DMS79 treated with DMSO at 0.1 percent for 48 hours (cell line): ENCODE measurements at regions not wholly inside any gene's neighbourhood (a gene's known extent, or its start where the extent isn't known, plus 50 kb on each side); places are given as distances from the start of the nearest gene placed in this dataset.
"Not testable (repeated sequence)": the region's sequence is repeated elsewhere in the genome, so short reads cannot be mapped to it uniquely, and the experiment has no call there.

Experiments used
- DNase-seq: peaks from one replicate; lab custom pipeline; 2025; lab: John Stamatoyannopoulos, UW

DNA sequence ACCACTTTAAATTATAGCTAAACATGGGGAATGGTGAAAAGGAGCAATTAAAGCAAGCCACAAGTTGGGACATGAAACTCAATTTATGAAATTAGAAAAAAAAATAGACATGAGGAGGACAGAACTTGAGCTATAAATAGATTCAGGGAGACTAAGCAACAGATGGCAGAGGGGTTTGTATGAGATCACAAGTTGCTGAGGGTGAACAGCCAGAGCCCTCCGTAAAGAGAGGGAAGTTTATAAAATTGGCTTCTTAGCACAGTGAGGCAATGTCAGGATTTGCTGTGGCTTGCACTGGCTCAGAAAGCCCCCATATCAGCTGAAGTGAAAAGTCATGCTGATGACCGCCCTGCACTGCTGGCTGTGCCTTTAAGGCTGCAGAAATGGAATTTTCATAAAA, 443.4 kb upstream of the CD180 start:
- DNase-seq: no peak

DNA sequence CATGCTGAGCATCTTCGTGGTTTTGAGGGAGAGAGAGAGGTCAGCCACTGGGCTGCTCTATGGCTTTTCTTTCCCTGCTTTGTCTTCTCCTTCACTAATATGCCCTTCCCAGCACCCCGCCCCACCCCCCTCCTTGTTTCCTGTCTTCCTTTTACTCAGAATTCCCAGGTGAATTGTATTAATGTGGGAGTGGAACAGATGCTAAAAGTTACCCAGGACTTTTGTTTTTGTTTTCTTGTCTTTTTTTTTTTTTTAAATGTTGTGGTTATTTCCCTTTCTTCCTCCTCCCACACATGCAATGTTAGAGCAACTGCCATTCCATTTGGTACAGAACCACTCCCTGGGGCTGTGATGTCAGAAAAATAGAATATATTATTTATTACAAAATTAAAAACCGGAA, 442.7 kb upstream of the CD180 start:
- no peak for DNase-seq

DNA sequence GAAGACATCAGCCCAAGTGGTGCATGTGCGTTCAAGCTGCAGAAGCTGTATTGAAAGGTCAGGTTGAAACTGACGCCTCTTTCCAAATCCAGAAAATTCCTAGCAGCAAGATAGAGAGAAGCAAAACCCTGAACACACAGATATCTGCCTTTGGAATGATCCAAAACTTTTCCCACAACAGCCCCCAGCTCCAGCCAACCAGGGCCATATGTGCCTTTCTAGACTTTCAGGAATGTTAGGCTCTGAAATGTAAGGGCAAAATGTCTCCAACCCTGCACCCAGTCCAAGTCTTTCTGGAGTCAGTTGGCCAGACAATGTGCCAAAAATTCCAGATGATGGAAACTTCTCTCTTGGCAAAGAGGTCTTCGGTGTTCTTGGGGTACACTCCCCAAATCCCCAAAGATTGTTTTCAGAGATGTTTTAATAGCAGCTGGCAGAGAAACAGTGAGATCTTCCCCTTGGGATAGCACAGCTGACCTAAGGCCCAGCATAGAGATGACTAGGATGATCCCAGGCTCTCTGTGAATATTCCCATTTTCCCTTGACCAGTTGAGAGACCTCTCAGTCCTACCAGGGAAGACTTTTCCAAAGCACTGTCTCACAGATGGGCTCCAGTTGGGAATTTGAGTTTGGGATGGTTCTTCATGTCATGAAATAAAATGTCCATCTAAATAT, 440.4 kb upstream of the CD180 start:
- DNase-seq: no peak

DNA sequence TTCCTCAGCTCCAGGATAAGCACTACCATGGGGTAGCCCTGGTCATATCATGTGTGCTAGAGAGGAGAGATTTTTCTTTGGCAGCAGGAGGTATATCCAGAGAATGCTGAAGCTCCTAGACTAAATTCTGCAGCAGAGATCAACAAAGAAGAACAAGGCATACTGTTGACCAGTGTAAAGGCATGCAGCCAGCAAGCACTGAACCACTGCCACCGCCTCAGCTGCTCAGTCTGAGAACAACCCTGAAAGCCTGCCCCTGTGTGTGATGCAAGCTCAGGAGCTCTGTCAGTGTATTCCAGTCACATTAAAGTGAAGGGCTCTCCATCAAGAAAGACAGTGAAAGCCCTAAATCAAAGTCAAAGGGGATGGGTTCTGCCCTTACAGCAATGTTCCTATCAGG, 439.5 kb upstream of the CD180 start:
- DNase-seq: no peak

DNA sequence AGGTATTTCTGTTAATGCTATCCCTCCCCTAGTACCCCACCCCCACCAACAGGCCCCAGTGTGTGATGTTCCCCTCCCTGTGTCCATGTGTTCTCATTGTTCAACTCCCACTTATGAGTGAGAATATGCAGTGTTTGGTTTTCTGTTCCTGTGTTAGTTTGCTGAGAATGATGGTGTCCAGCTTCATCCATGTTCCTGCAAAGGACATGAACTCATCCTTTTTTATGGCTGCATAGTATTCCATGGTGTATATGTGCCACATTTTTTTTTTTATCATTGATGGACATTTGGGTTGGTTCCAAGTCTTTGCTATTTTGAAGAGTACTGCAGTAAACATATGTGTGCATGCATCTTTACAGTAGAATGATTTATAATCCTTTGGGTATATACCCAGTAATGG, 430.5 kb upstream of the CD180 start:
- DNase-seq: not testable (repeated sequence)

DNA sequence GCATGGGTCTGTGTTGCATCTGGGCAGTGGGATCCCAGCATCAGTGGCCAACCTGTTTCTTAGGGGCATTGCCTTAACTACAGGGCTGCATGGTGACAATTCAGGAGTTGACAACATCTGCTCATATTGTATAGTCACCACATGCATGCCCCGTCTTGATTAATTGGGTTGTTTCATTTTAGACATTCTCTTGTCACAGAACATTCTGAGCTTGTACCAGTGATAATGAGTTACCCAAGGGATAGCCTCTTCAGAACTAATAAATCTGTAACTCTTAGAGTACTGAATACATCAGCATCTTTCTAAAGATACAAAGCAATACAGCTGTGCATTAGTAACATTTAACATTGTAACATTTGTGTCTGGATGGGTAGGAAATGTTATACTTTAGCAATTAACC, 426.5 kb upstream of the CD180 start:
- no peak for DNase-seq

DNA sequence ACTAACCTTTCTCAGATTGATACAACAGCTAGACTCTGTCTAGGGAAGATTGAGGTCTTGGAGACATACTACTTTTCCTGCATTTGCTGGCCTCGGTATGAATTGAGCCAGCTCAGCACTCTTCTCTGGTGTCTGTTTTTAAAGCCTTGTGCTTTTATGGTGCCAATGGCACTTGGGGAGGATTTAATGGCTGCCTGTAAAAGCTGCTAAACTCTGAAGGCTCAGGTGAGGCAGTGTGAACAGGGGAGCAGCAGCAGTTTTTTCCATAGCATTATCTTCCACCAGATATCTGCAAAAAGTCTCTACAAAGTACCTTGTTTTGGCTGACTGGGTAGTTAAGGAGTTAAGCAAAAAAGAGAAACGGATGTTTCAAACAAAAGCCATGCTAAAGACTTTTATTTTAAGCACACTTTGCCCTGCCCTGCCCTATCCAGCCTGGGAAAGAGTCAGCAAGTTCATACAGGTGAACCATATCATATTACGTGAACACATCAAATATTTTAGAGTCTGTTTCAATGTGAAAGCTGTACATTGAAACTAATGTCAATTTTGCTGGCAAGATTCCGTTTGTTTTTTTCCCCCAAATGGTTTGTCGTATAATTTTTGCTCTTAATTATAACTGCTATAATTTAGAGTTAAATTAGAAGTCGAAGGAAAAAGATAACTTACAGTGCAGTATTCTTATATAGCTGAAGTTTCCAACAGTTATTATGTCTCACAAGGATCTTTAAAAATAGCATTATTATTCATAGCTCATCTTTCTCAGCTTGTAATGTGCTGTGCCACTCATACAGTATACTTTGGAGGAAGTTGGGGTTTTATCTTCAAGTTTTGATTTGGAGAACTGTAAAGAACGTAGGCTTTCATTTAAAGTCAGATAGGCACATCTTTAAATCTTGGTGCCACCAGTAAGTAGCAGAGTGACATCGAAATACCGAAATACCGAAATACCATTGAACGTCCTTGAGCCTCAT, 424.1 kb upstream of the CD180 start:
- DNase-seq: peak; percentile 26

DNA sequence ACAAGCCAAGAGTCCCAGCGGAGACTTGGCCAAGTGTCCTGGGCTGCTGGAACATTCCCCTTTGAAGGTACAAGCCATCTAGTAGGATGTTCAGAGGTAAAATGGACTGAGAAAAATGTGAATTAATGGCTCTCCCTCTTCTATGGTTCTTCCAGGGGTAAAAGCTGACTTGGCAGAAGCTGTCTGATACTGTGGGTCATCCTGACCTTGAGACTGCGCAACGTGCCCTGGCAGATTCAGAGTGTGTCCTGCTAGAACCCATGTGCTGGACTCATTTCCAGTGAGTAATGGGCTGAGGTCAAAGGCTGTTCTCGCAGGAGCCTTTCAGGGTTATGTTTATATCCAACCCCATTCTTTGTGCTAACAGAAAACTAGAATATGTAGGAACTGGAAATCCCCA, 423.0 kb upstream of the CD180 start:
- DNase-seq: no peak

DNA sequence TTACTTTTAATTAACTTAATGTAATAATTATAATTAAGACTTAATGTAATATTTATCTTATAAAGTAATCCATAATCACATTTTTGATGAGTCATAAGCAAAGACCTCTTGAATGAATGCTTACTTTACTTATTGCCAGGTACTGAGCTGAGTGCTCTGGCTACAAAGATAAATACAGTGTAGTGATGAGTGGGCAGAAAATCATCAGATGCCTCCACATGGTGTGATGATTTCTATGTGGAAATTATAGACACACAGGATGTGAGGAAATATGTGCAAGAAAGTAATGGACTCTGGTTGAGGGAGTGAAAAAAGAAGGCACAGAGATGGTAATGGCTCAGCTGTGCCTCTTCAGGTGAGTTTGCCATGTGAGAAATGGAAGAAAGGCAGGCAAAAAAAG, 422.6 kb upstream of the CD180 start:
- DNase-seq: no peak

DNA sequence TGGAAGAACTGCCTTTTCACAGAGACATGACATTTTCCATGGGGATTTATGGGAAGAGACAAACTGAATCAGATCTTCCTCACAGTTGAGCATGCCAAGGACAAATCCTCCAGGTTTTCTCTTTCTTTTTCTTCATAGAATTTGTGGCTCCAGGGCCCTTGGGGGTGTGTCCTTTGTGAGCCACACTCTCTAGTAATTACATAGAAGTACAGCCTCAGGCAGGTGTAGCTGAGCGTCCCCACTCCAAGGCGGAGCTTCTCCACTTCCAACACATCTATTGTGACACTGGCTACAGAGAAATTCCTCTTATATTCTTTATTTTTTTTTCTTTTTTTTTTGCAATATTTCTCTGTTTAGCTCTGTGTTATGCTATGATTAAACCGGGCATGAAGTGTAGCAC, 420.5 kb upstream of the CD180 start:
- DNase-seq: no peak

DNA sequence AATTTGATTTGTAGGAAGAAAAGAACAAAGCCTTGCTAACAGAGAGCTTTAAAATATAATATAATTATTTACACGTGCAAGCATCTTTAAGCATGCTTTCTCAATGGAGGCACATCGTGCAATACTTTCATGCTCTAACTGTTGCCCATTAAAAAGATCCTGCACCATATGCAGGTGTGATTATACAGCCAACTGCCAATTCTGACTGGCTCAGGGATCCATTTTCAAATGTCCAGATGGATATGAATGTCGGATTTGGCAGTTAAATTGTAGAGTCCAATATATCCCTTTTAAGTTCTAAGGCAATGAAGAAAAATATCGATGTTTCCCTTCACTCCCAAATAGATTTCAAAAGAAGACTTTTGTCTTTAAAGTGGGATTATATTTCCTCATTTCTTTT, 416.4 kb upstream of the CD180 start:
- no peak for DNase-seq

DNA sequence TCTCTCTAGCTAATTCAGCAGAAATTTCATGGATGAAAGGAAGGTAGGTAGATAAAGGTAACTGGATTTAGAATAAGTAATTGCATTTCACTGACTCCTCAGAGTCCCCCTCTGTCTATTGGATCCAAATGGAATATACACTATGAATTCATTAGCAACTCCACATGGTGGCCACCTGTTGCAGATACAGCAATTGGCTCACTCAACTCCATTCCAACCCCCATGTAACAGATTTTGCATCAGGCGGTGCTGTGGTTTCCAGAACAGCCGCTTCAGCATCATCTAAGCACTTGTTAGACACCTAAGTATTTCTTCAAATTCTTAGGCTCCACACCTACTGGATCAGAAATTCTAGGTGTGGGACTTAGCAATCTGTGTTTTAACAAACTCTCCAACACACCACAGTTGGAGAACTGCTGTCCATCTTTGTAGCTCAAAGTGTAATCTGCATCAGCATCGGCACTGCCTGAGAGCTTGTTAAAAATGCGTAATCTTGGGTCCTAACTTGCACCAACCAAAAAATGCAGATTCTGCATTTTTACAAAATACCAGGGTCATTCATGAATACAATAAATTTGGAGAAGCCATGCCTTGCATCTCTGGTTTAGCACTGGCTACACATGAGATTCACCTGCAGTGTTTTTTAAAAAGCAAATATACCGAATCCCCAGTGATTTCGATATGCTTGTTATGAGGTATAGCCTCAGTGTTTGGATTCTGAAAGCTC, 413.8 kb upstream of the CD180 start:
- DNase-seq: no peak

DNA sequence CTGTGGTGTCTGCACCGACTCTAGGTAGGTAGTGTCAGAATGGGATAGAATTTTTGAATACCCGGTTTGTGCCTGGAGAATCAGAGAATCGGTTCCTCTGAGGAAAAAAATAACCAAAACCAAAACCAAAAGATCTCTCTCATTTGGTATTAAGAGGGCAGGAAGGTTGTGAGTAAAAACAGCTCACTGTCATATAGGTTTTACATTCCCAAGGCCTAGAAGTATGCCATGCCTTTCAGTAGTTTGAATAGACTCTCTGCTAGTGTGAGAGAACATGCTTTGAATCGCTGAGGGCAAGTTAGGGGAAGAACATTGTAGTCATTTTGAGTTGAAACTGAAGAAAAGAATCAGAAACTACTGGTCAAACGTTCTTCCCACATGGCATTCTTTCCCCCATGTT, 411.4 kb upstream of the CD180 start:
- no peak for DNase-seq

DNA sequence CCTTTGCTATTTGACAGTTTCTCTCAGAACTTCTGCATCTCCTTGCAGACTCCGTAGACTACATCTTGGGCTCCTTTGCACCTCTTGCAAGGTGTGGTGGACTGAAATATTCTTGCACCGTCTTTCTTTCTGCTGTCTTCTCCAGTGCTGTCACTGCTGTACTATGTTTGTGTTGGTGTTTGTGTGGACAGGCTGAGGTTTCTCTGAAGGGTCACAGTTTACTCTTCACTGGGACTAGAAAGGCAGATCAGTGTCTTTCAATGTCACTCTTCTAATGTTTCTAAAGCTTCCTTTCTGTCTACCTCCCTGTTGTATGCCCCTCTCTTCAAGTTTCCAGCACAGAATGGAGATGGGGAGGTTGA, 410.0 kb upstream of the CD180 start:
- DNase-seq: no peak

DNA sequence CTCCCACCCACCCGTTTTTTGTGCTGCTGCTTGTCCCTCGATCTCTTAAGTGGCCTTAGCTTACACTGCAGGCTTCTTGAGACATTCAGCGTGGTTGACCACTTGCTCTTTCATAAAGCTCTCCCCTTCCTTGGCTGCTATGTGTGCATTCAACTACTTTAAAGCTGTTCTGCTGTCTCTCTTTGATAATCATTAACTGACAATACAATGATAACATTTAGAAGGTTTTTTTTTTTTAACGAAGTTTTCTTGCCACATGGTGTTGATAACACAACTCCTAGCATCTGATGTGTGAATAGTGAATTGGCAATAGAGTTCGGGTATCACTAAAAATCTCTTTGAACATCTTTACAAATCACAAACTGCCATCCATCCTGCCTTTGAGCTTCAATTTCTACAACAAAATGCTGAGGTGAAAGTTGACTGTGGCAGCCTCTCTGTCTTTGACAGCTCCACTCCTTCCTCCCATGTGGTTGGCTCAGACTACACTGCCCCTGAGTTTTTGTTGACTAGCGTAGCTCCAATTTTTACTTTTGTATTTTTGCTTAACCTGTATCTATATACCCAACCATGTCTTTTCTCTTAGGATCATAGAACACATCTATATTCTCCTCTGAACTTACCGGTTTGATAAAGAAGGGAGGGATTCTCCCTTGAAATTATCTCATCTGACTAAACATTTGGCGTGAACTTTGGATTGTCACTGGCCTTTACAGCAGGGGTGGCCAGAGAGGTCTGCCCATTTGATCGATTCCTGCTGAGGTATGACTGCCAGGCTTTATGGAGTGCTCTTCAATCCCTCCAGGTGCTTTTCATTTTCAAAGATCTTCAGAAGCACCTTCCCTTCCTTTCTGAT, 409.4 kb upstream of the CD180 start:
- no peak for DNase-seq

DNA sequence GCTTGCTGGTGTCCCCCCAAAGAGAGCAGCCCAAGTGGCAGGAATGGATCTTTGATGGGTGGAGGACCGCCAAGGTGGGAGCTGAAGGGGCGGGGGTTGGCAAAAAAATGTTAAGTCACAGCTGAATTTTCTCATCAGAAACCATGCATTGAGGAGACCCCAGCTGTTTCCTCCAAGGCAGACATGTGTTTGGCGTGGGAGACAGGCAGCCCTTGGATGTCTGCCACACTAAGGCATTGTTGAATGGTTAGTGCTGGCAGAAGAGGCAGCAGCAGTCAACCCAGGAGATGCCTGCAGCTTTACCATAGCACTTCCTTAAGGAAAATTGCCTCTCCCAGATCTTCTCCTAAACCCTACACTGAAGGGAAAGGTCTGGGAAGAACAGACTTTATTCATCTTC, 394.9 kb upstream of the CD180 start:
- DNase-seq: no peak

DNA sequence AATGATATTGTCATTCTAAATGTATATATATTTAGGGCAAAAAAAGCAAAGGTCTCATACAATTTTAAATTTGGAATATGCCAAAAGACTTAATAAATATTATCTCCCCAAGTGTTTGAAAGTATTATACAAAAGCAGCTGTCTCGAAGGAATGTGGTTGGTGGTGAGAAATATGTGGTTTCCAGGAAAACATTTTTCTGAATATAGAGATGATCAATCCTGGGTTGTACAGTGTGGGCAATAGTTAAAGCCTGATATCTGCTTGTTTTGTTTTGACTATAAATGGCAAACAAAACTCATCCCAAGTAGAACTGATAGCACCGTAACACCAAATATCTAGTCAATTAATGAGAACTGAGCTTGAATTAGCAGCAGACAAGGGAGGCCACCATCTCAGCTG, 391.8 kb upstream of the CD180 start:
- DNase-seq: no peak

DNA sequence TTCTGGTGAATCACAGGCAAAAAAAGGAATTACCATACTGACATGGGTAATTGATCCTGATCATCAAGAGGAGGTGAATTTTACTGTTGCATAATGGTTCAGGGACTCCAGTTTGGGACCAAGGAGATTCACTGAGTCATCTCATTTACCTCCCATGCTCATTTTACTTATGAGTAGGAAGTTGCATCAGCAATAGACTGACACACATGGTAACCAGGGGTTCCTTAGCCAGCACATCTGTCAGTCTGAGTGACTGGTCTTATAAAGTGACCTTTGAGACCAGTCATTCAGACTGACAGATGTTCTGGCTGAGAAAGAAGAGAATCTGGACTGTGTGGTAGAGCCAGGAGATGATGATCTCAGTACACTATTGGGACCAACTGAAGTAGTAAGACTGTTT, 384.6 kb upstream of the CD180 start:
- DNase-seq: no peak

DNA sequence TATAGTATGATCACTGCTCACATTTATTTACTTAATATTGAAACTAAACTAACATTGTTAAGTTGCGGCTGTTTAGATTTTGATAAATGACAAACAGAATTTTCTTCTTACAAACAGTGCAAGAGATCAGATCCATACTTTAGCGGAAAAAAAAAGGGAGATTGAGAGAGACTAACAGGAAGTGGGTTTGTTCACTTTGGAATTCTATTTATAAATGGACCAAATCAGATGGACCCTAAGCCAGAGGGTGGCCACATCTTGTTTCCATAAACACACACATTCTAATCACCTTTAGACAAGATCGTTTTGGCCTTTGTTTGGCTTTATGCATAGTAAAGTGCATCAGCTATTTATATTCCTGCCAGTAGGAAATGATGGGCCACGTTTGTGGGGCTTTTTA, 381.4 kb upstream of the CD180 start:
- peak; percentile 19 for DNase-seq

DNA sequence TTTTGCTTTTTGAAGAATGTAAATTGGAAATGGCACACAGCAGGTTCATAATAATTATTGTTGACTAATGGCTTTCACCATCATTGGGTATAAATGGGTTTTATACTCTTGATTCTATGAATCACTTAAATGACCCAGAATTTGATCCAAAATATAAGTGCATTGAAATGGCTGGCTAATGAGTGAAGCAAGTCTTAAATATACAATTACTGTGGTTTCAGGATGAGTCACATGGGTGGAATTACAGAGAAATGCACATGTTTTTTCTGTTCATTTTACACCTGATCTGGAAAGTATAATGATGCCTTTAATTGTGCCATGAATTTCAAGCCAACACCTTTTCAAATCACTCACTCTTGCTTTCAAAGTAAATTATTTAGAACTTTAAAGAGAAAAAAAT, 380.8 kb upstream of the CD180 start:
- DNase-seq: peak; percentile 73

DNA sequence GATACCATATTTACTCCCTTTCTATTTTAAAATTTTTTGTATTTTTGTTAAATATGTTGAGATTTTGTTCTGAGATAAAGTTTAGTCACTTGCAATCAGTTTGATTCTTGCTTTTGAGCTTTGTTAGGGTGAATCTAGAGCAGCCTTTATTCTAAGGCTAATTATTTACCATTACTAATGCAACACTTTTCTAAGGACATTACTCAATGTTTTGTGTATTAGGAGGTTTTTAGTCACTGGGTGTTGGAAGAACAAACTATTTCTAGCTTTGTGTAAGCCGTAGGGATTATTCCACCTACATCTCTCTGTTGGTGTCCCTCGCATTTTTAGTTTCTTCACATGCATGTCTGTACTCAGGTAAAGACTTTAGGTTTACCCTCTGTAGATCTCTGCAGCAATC, 379.5 kb upstream of the CD180 start:
- DNase-seq: no peak

DNA sequence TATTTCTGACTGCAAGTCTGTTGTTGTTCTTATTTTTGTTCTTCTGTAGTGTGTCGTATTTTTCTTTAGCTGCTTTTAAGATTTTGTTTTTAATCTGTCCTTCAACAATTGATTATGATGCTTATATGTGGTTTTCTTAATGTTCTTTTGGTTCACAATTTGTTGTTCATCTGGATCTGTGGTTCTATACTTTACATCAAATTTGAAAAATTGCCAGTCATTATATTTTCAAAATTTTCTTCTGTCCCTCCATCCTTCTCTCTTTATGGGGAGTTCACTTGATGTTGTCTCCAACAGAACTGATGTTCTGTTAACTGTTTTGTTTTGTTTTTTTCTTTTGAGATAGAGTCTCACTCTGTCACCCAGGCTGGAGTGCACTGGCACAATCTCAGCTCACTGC, 378.5 kb upstream of the CD180 start:
- DNase-seq: no peak
